ENCODE measurements at regions not wholly inside any gene's neighbourhood (a gene's known extent, or its start where the extent isn't known, plus 50 kb on each side); places are given as distances from the start of the nearest gene placed in this dataset.

GRCh38 chr3:181330257-181330656 is 340.7 kb upstream of the DNAJC19 start:
- TF ChIP-seq CTCF (conservative IDR thresholded peaks at IDR 0.05; ENCODE audit: low read depth, low read length), result no peak
- no peak for TF ChIP-seq EZH2 (IDR thresholded peaks at IDR 0.05; ENCODE audit: borderline replicate concordance, low read depth, low read length, poor library complexity, severe bottlenecking)

All from A673 (cell line).